ENCODE measurements at regions not wholly inside any gene's neighbourhood (a gene's known extent, or its start where the extent isn't known, plus 50 kb on each side); places are given as distances from the start of the nearest gene placed in this dataset.

- H3K9me3 Mint-ChIP-seq, result peaks cover 4% of the 10 kb centered on the region
- no peaks in the 10 kb centered on the region for H3K4me1 Mint-ChIP-seq
- DNase-seq, result no peak
- no peak overlapping the region for H3K4me3 Mint-ChIP-seq
- H3K36me3 Mint-ChIP-seq (ENCODE audit: low read depth), result no peaks in the 10 kb centered on the region
- H3K27ac Mint-ChIP-seq, result no peak overlapping the region
- intact Hi-C loops (cut with micrococcal nuclease), result no loop called here
- H3K27me3 Mint-ChIP-seq, result no peaks in the 10 kb centered on the region
Measured at GRCh38 chr7:54701982-54702381, 57.0 kb downstream of the SEC61G start.

- no peak for DNase-seq
- Mint-ChIP-seq H3K36me3 (ENCODE audit: low read depth) (no peaks in the 10 kb centered on the region), H3K9me3 (peaks cover 4% of the 10 kb centered on the region), H3K27me3 (no peaks in the 10 kb centered on the region), H3K27ac (no peak overlapping the region), H3K4me3 (no peak overlapping the region), H3K4me1 (no peaks in the 10 kb centered on the region)
- intact Hi-C loops (cut with micrococcal nuclease), result no loop called here
Measured at GRCh38 chr7:54699715-54700114, 59.3 kb downstream of the SEC61G start.

- H3K4me1 Mint-ChIP-seq, result no peaks in the 10 kb centered on the region
- no peak for DNase-seq
- no peaks in the 10 kb centered on the region for H3K27me3 Mint-ChIP-seq
- intact Hi-C loops (cut with micrococcal nuclease), result no loop called here
- H3K9me3 Mint-ChIP-seq, result no peaks in the 10 kb centered on the region
- H3K4me3 Mint-ChIP-seq, result no peak overlapping the region
- H3K27ac Mint-ChIP-seq, result no peak overlapping the region
- no peaks in the 10 kb centered on the region for H3K36me3 Mint-ChIP-seq (ENCODE audit: low read depth)
Measured at GRCh38 chr7:54697659-54698186, 61.3 kb downstream of the SEC61G start.

GRCh38 chr7:54690892-54691291 lies 68.1 kb downstream of the SEC61G start:
- H3K4me3 Mint-ChIP-seq, result no peak overlapping the region
- H3K27me3 Mint-ChIP-seq, result no peaks in the 10 kb centered on the region
- H3K27ac Mint-ChIP-seq, result no peak overlapping the region
- H3K36me3 Mint-ChIP-seq (ENCODE audit: low read depth), result no peaks in the 10 kb centered on the region
- no peaks in the 10 kb centered on the region for H3K4me1 Mint-ChIP-seq
- no peaks in the 10 kb centered on the region for H3K9me3 Mint-ChIP-seq
- intact Hi-C loops (cut with micrococcal nuclease), result no loop called here
- DNase-seq, result no peak

GRCh38 chr7:54690050-54690443 lies 69.0 kb downstream of the SEC61G start:
- no peak overlapping the region for H3K4me3 Mint-ChIP-seq
- intact Hi-C loops (cut with micrococcal nuclease), result no loop called here
- no peaks in the 10 kb centered on the region for H3K27me3 Mint-ChIP-seq
- no peak for DNase-seq
- H3K36me3 Mint-ChIP-seq (ENCODE audit: low read depth), result no peaks in the 10 kb centered on the region
- no peaks in the 10 kb centered on the region for H3K4me1 Mint-ChIP-seq
- H3K27ac Mint-ChIP-seq, result no peak overlapping the region
- no peaks in the 10 kb centered on the region for H3K9me3 Mint-ChIP-seq

GRCh38 chr7:54689394-54690049 lies 69.5 kb downstream of the SEC61G start:
- Mint-ChIP-seq H3K27ac (no peak overlapping the region), H3K4me1 (no peaks in the 10 kb centered on the region), H3K27me3 (no peaks in the 10 kb centered on the region), H3K9me3 (no peaks in the 10 kb centered on the region), H3K36me3 (ENCODE audit: low read depth) (no peaks in the 10 kb centered on the region), H3K4me3 (no peak overlapping the region)
- DNase-seq, result peak; percentile 24
- intact Hi-C loops (cut with micrococcal nuclease), result no loop called here

- Mint-ChIP-seq H3K27me3 (no peaks in the 10 kb centered on the region), H3K9me3 (no peaks in the 10 kb centered on the region), H3K4me1 (no peaks in the 10 kb centered on the region), H3K36me3 (ENCODE audit: low read depth) (no peaks in the 10 kb centered on the region), H3K27ac (no peak overlapping the region), H3K4me3 (no peak overlapping the region)
- intact Hi-C loops (cut with micrococcal nuclease), result no loop called here
- DNase-seq, result peak; percentile 16
Measured at GRCh38 chr7:54687462-54688212, 71.4 kb downstream of the SEC61G start.

GRCh38 chr7:54680377-54681005 lies 78.5 kb downstream of the SEC61G start:
- intact Hi-C loops (cut with micrococcal nuclease), result no loop called here
- Mint-ChIP-seq H3K27ac (no peak overlapping the region), H3K27me3 (no peaks in the 10 kb centered on the region), H3K4me3 (no peak overlapping the region), H3K9me3 (peaks cover 3% of the 10 kb centered on the region), H3K36me3 (ENCODE audit: low read depth) (no peaks in the 10 kb centered on the region), H3K4me1 (no peaks in the 10 kb centered on the region)
- no peak for DNase-seq

GRCh38 chr7:54679490-54679817 lies 79.6 kb downstream of the SEC61G start:
- no peak for DNase-seq
- intact Hi-C loops (cut with micrococcal nuclease), result no loop called here
- Mint-ChIP-seq H3K9me3 (peaks cover 3% of the 10 kb centered on the region), H3K27me3 (no peaks in the 10 kb centered on the region), H3K4me3 (no peak overlapping the region), H3K27ac (no peak overlapping the region), H3K36me3 (ENCODE audit: low read depth) (no peaks in the 10 kb centered on the region), H3K4me1 (no peaks in the 10 kb centered on the region)

- DNase-seq, result no peak
- Mint-ChIP-seq H3K9me3 (peaks cover 3% of the 10 kb centered on the region), H3K4me3 (no peak overlapping the region), H3K36me3 (ENCODE audit: low read depth) (no peaks in the 10 kb centered on the region), H3K4me1 (no peaks in the 10 kb centered on the region), H3K27ac (no peak overlapping the region), H3K27me3 (no peaks in the 10 kb centered on the region)
- intact Hi-C loops (cut with micrococcal nuclease), result no loop called here
Measured at GRCh38 chr7:54678763-54679489, 80.1 kb downstream of the SEC61G start.

- intact Hi-C loops (cut with micrococcal nuclease), result no loop called here
Measured at GRCh38 chr7:54674891-54675290, 84.1 kb downstream of the SEC61G start.

GRCh38 chr7:54672519-54672918 lies 86.5 kb downstream of the SEC61G start:
- H3K27ac Mint-ChIP-seq, result no peak overlapping the region
- H3K36me3 Mint-ChIP-seq (ENCODE audit: low read depth), result no peaks in the 10 kb centered on the region
- H3K27me3 Mint-ChIP-seq, result no peaks in the 10 kb centered on the region
- intact Hi-C loops (cut with micrococcal nuclease), result no loop called here
- DNase-seq, result no peak
- no peak overlapping the region for H3K4me3 Mint-ChIP-seq
- H3K4me1 Mint-ChIP-seq, result no peaks in the 10 kb centered on the region
- no peaks in the 10 kb centered on the region for H3K9me3 Mint-ChIP-seq

More at GRCh38 chr7:54674891-54675290, 84.1 kb downstream of the SEC61G start:
- Mint-ChIP-seq H3K27ac (no peak overlapping the region), H3K4me3 (no peak overlapping the region), H3K36me3 (ENCODE audit: low read depth) (no peaks in the 10 kb centered on the region), H3K4me1 (no peaks in the 10 kb centered on the region), H3K27me3 (no peaks in the 10 kb centered on the region), H3K9me3 (no peaks in the 10 kb centered on the region)
- no peak for DNase-seq

GRCh38 chr7:54664235-54665228 lies 94.5 kb downstream of the SEC61G start:
- Mint-ChIP-seq H3K27ac (no peak overlapping the region), H3K4me1 (peaks cover 6% of the 10 kb centered on the region), H3K36me3 (ENCODE audit: low read depth) (no peaks in the 10 kb centered on the region), H3K27me3 (peaks cover 17% of the 10 kb centered on the region), H3K9me3 (no peaks in the 10 kb centered on the region), H3K4me3 (peak overlapping the region; percentile 27)
- intact Hi-C loops (cut with micrococcal nuclease), result no loop called here
- DNase-seq, result peak; percentile 54

Data from activated CD4-positive, alpha-beta T cell treated with anti-CD3 and anti-CD28 coated beads, Interleukin-2, amount 10 ng/mL, durations not matched to agents 24 days and 14 days (primary cell).